HEK293 (cell line): ENCODE measurements at regions not wholly inside any gene's neighbourhood (a gene's known extent, or its start where the extent isn't known, plus 50 kb on each side); places are given as distances from the start of the nearest gene placed in this dataset.

Experiments used
- CTCF ChIA-PET: fragments of 350-600 bp; formaldehyde crosslinking; extraction: SDS; loops from one replicate; lab custom pipeline; 2021; ENCODE audit warnings: antibody characterized with exemption; lab: Yijun Ruan, JAX
- POLR2A ChIA-PET: fragments of 300-600 bp; formaldehyde crosslinking; extraction: SDS; loops from one replicate; lab custom pipeline; 2020; ENCODE audit warnings: antibody characterized with exemption, inconsistent platforms; lab: Yijun Ruan, JAX
- H3K27ac ChIP-seq: fragments of 200-500 bp; sonication (Bioruptor generic); 2 replicates; pipeline ENCODE4 v1.5.1; 2014; ENCODE audit warnings: low read depth, low read length, control low read depth, inconsistent platforms; ENCODE audit errors: extremely low read depth
- H3K36me3 ChIP-seq, 2 experiments: fragments of 200-500 bp in 1 of 2; sonication (Bioruptor generic) in 1 of 2; 1 replicate in 1 of 2; 2 replicates in 1 of 2; pipeline ENCODE4 v1.5.1; 2014 to 2017; ENCODE audit warnings: inconsistent platforms in 2 of 2, low read length in 2 of 2; ENCODE audit not compliant: control insufficient read depth in 2 of 2, insufficient read depth in 1 of 2
- H3K4me1 ChIP-seq: fragments of 200-500 bp; sonication (Bioruptor generic); 2 replicates; pipeline ENCODE4 v1.5.1; 2014; ENCODE audit warnings: mild to moderate bottlenecking, low read length, inconsistent platforms; ENCODE audit not compliant: control insufficient read depth, insufficient read depth
- H3K4me3 ChIP-seq: 2 replicates; pipeline ENCODE4 v1.5.1; 2011; ENCODE audit warnings: low read depth, mild to moderate bottlenecking, control low read depth, low read length, moderate library complexity
- H3K9me3 ChIP-seq: fragments of 200-500 bp; sonication (Bioruptor generic); 2 replicates; pipeline ENCODE4 v1.5.1; 2014; ENCODE audit warnings: low read depth, low read length, inconsistent platforms; ENCODE audit not compliant: control insufficient read depth, insufficient read depth
- HOXA7 ChIP-seq: sonication (generic); formaldehyde crosslinking; IDR thresholded peaks from 2 replicates; pipeline ENCODE4 v1.8.1; 2022; ENCODE audit warnings: missing genetic modification reagents, borderline replicate concordance
- KLF1 ChIP-seq: fragments of 450-650 bp; formaldehyde crosslinking; IDR thresholded peaks from 2 replicates; pipeline ENCODE4 v1.5.1; 2016; ENCODE audit warnings: missing biosample characterization, missing genetic modification characterization
- KLF8 ChIP-seq: fragments of 450-650 bp; formaldehyde crosslinking; IDR thresholded peaks from 2 replicates; pipeline ENCODE4 v1.5.1; 2016; ENCODE audit warnings: missing biosample characterization, missing genetic modification characterization
- MYNN ChIP-seq: fragments of 450-650 bp; formaldehyde crosslinking; IDR thresholded peaks from 2 replicates; pipeline ENCODE4 v1.5.1; 2016; ENCODE audit warnings: missing biosample characterization, missing genetic modification characterization, borderline replicate concordance
- OSR2 ChIP-seq: fragments of 450-650 bp; formaldehyde crosslinking; IDR thresholded peaks from 2 replicates; pipeline ENCODE4 v1.5.1; 2016; ENCODE audit warnings: missing biosample characterization, missing genetic modification characterization
- PRDM1 ChIP-seq: fragments of 450-650 bp; formaldehyde crosslinking; IDR thresholded peaks from 2 replicates; pipeline ENCODE4; 2016; ENCODE audit warnings: missing biosample characterization, missing genetic modification characterization
- PRDM6 ChIP-seq: fragments of 450-650 bp; formaldehyde crosslinking; IDR thresholded peaks from 2 replicates; pipeline ENCODE4 v1.5.1; 2017; ENCODE audit warnings: missing biosample characterization, missing genetic modification characterization
- RBAK ChIP-seq: fragments of 450-650 bp; formaldehyde crosslinking; IDR thresholded peaks from 2 replicates; pipeline ENCODE4 v1.5.1; 2016; ENCODE audit warnings: missing biosample characterization, missing genetic modification characterization
- SALL2 ChIP-seq: fragments of 450-650 bp; formaldehyde crosslinking; IDR thresholded peaks from 2 replicates; pipeline ENCODE4 v1.5.0; 2017; ENCODE audit warnings: missing biosample characterization, mild to moderate bottlenecking, missing genetic modification characterization, borderline replicate concordance
- SCRT1 ChIP-seq: fragments of 450-650 bp; formaldehyde crosslinking; IDR thresholded peaks from 2 replicates; pipeline ENCODE4 v1.5.1; 2016; ENCODE audit warnings: missing biosample characterization, missing genetic modification characterization, borderline replicate concordance
- SCRT2 ChIP-seq: fragments of 450-650 bp; formaldehyde crosslinking; IDR thresholded peaks from 2 replicates; pipeline ENCODE4 v1.5.1; 2016; ENCODE audit warnings: missing biosample characterization, missing genetic modification characterization
- SP2 ChIP-seq: fragments of 450-650 bp; formaldehyde crosslinking; IDR thresholded peaks from 2 replicates; pipeline ENCODE4 v1.5.1; 2016; ENCODE audit warnings: missing biosample characterization, missing genetic modification characterization
- ZNF132 ChIP-seq: fragments of 450-650 bp; formaldehyde crosslinking; IDR thresholded peaks from 2 replicates; pipeline ENCODE4 v1.5.1; 2017; ENCODE audit warnings: missing biosample characterization, missing genetic modification characterization, borderline replicate concordance
- ZNF140 ChIP-seq: fragments of 450-650 bp; formaldehyde crosslinking; IDR thresholded peaks from 2 replicates; pipeline ENCODE4 v1.5.1; 2016; ENCODE audit warnings: missing biosample characterization, missing genetic modification characterization
- ZNF146 ChIP-seq: fragments of 450-650 bp; formaldehyde crosslinking; IDR thresholded peaks from 2 replicates; pipeline ENCODE4 v1.5.1; 2016; ENCODE audit warnings: missing biosample characterization, missing genetic modification characterization
- ZNF366 ChIP-seq: fragments of 450-650 bp; formaldehyde crosslinking; conservative IDR thresholded peaks from 2 replicates; pipeline ENCODE4 v1.5.1; 2016; ENCODE audit warnings: missing biosample characterization, missing genetic modification characterization
- ZNF391 ChIP-seq: fragments of 450-650 bp; formaldehyde crosslinking; IDR thresholded peaks from 2 replicates; pipeline ENCODE4 v1.5.1; 2016; ENCODE audit warnings: low read depth, missing biosample characterization, missing genetic modification characterization, borderline replicate concordance
- ZNF394 ChIP-seq: fragments of 450-650 bp; formaldehyde crosslinking; IDR thresholded peaks from 2 replicates; pipeline ENCODE4 v1.5.1; 2016; ENCODE audit warnings: missing biosample characterization, missing genetic modification characterization, mild to moderate bottlenecking, moderate library complexity, borderline replicate concordance
- ZNF416 ChIP-seq: fragments of 450-650 bp; formaldehyde crosslinking; IDR thresholded peaks from 2 replicates; pipeline ENCODE4 v1.5.1; 2016; ENCODE audit warnings: missing biosample characterization, missing genetic modification characterization
- ZNF555 ChIP-seq: fragments of 450-650 bp; formaldehyde crosslinking; conservative IDR thresholded peaks from 2 replicates; pipeline ENCODE4 v1.5.1; 2017; ENCODE audit warnings: missing biosample characterization, mild to moderate bottlenecking, missing genetic modification characterization, inconsistent platforms
- ZNF658 ChIP-seq: fragments of 450-650 bp; formaldehyde crosslinking; IDR thresholded peaks from 2 replicates; pipeline ENCODE4; 2016; ENCODE audit warnings: missing biosample characterization, missing genetic modification characterization
- ZNF692 ChIP-seq: fragments of 450-650 bp; formaldehyde crosslinking; IDR thresholded peaks from 2 replicates; pipeline ENCODE4 v1.5.1; 2016; ENCODE audit warnings: missing biosample characterization, missing genetic modification characterization
- ZNF76 ChIP-seq: fragments of 450-650 bp; formaldehyde crosslinking; IDR thresholded peaks from 2 replicates; pipeline ENCODE4; 2016; ENCODE audit warnings: low read depth, missing biosample characterization, missing genetic modification characterization, borderline replicate concordance
- ZNF777 ChIP-seq: fragments of 450-650 bp; formaldehyde crosslinking; IDR thresholded peaks from 2 replicates; pipeline ENCODE4 v1.5.1; 2017; ENCODE audit warnings: missing biosample characterization, missing genetic modification characterization, borderline replicate concordance
- ZNF785 ChIP-seq: fragments of 450-650 bp; formaldehyde crosslinking; IDR thresholded peaks from 2 replicates; pipeline ENCODE4 v1.5.1; 2016; ENCODE audit warnings: missing biosample characterization, missing genetic modification characterization
- ZSCAN16 ChIP-seq: fragments of 450-650 bp; formaldehyde crosslinking; IDR thresholded peaks from 2 replicates; pipeline ENCODE4 v1.5.1; 2016; ENCODE audit warnings: missing biosample characterization, missing genetic modification characterization
- TF ChIP-seq, protein P1 (sequence below): sonication (generic); formaldehyde crosslinking; IDR thresholded peaks from 2 replicates; pipeline ENCODE4 v1.8.1; 2022; ENCODE audit warnings: mild to moderate bottlenecking, moderate library complexity, missing genetic modification reagents
- TF ChIP-seq, protein P2 (sequence below): fragments of 450-650 bp; formaldehyde crosslinking; IDR thresholded peaks from 2 replicates; pipeline ENCODE4 v1.5.1; 2017; ENCODE audit warnings: missing biosample characterization, missing genetic modification characterization
- TF ChIP-seq, protein P3 (sequence below): fragments of 450-650 bp; formaldehyde crosslinking; IDR thresholded peaks from 2 replicates; pipeline ENCODE4 v1.5.1; 2016; ENCODE audit warnings: missing biosample characterization, missing genetic modification characterization
- TF ChIP-seq, protein P4 (sequence below): fragments of 450-650 bp; formaldehyde crosslinking; IDR thresholded peaks from 2 replicates; pipeline ENCODE4 v1.5.1; 2016; ENCODE audit warnings: missing biosample characterization, missing genetic modification characterization

DNA sequence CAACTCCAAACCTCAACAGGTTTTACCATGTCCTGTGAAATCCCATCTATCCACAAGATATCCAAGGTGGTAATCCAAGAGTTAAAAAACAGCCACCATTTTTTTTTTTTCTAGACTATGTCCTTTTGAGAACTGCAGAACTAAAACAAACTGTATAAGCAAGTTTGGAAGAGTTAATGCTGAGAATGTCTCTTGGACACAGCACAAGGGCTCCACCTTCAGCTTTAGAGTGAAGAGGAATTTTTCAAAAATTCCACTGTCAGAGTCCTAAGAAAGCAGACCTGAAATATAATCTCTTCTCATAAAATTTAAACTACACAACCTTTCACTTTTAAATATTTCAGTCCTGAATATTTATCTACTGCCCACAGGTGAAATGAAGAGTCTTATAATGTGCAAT lies 167.8 kb upstream of the CCNG1 start:
- H3K27ac ChIP-seq = no peak overlapping the region
- H3K4me3 ChIP-seq = no peak overlapping the region
- TF ChIP-seq ZNF366 (tag by site-specific recombination) (no peak), MYNN (tag by site-specific recombination) (no peak), RBAK (no peak), ZNF394 (tag by site-specific recombination) (no peak), PRDM1 (no peak), SCRT2 (tag by site-specific recombination) (no peak), ZNF785 (no peak), HOXA7 (no peak), ZNF76 (tag by site-specific recombination) (no peak), SALL2 (tag by site-specific recombination) (no peak), KLF1 (no peak), SCRT1 (no peak)
- TF ChIP-seq, protein P1, sequence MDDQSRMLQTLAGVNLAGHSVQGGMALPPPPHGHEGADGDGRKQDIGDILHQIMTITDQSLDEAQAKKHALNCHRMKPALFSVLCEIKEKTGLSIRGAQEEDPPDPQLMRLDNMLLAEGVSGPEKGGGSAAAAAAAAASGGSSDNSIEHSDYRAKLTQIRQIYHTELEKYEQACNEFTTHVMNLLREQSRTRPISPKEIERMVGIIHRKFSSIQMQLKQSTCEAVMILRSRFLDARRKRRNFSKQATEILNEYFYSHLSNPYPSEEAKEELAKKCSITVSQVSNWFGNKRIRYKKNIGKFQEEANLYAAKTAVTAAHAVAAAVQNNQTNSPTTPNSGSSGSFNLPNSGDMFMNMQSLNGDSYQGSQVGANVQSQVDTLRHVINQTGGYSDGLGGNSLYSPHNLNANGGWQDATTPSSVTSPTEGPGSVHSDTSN (CRISPR knock-in tag) = no peak
- TF ChIP-seq, protein P2, sequence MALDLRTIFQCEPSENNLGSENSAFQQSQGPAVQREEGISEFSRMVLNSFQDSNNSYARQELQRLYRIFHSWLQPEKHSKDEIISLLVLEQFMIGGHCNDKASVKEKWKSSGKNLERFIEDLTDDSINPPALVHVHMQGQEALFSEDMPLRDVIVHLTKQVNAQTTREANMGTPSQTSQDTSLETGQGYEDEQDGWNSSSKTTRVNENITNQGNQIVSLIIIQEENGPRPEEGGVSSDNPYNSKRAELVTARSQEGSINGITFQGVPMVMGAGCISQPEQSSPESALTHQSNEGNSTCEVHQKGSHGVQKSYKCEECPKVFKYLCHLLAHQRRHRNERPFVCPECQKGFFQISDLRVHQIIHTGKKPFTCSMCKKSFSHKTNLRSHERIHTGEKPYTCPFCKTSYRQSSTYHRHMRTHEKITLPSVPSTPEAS (tag by site-specific recombination) = no peak
- TF ChIP-seq, protein P3, sequence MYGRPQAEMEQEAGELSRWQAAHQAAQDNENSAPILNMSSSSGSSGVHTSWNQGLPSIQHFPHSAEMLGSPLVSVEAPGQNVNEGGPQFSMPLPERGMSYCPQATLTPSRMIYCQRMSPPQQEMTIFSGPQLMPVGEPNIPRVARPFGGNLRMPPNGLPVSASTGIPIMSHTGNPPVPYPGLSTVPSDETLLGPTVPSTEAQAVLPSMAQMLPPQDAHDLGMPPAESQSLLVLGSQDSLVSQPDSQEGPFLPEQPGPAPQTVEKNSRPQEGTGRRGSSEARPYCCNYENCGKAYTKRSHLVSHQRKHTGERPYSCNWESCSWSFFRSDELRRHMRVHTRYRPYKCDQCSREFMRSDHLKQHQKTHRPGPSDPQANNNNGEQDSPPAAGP (tag by site-specific recombination) = no peak
- H3K9me3 ChIP-seq = no peaks in the 10 kb centered on the region
- no peaks in the 10 kb centered on the region for H3K36me3 ChIP-seq
- no peaks in the 10 kb centered on the region for H3K4me1 ChIP-seq
- ChIA-PET CTCF (no interaction called here), POLR2A (no interaction called here)

GRCh38 chr5:163276466-163276865 lies 160.9 kb upstream of the CCNG1 start:
- Histone ChIP-seq H3K4me3 (no peak overlapping the region), H3K36me3 (no peaks in the 10 kb centered on the region), H3K9me3 (no peaks in the 10 kb centered on the region), H3K27ac (no peak overlapping the region), H3K4me1 (no peaks in the 10 kb centered on the region)
- ChIA-PET POLR2A (no interaction called here), CTCF (no interaction called here)
- no peak for TF ChIP-seq KLF8 (tag by site-specific recombination)
- no peak for TF ChIP-seq ZNF555
- no peak for TF ChIP-seq ZNF777 (tag by site-specific recombination)
- TF ChIP-seq PRDM6 = no peak
- TF ChIP-seq ZNF658 (tag by site-specific recombination) = no peak
- no peak for TF ChIP-seq ZNF146 (tag by site-specific recombination)
- no peak for TF ChIP-seq SP2 (tag by site-specific recombination)
- TF ChIP-seq ZNF692 = no peak
- TF ChIP-seq ZSCAN16 (tag by site-specific recombination) = no peak
- no peak for TF ChIP-seq ZNF132
- no peak for TF ChIP-seq ZNF391 (tag by site-specific recombination)
- TF ChIP-seq OSR2 (tag by site-specific recombination) = no peak
- TF ChIP-seq, protein P4, sequence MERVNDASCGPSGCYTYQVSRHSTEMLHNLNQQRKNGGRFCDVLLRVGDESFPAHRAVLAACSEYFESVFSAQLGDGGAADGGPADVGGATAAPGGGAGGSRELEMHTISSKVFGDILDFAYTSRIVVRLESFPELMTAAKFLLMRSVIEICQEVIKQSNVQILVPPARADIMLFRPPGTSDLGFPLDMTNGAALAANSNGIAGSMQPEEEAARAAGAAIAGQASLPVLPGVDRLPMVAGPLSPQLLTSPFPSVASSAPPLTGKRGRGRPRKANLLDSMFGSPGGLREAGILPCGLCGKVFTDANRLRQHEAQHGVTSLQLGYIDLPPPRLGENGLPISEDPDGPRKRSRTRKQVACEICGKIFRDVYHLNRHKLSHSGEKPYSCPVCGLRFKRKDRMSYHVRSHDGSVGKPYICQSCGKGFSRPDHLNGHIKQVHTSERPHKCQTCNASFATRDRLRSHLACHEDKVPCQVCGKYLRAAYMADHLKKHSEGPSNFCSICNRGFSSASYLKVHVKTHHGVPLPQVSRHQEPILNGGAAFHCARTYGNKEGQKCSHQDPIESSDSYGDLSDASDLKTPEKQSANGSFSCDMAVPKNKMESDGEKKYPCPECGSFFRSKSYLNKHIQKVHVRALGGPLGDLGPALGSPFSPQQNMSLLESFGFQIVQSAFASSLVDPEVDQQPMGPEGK (tag by site-specific recombination) = no peak
- no peak for TF ChIP-seq ZNF416 (tag by site-specific recombination)
- TF ChIP-seq ZNF140 (tag by site-specific recombination) = no peak
